Subcutaneous abdominal adipose tissue (tissue), 5 donors: ENCODE measurements at regions not wholly inside any gene's neighbourhood (a gene's known extent, or its start where the extent isn't known, plus 50 kb on each side); places are given as distances from the start of the nearest gene placed in this dataset.

Source experiments
- H3K27ac ChIP-seq: one replicate; pipeline ENCODE4 v1.7.0; 2013; ENCODE audit warnings: low read depth, mild to moderate bottlenecking, inconsistent platforms, low read length, moderate library complexity
- H3K27me3 ChIP-seq, 5 donors: one replicate each; pipeline ENCODE4 v1.7.0; 2013; ENCODE audit warnings: low read length in 5 of 5, inconsistent platforms in 1 of 5; ENCODE audit not compliant: control insufficient read depth in 5 of 5, insufficient read depth in 4 of 5
- H3K36me3 ChIP-seq, 5 donors: one replicate each; pipeline ENCODE4 v1.7.0; 2013; ENCODE audit warnings: low read length in 5 of 5; ENCODE audit not compliant: control insufficient read depth in 5 of 5, insufficient read depth in 5 of 5
- H3K4me1 ChIP-seq, 5 donors: one replicate each; pipeline ENCODE4 v1.7.0; 2013; ENCODE audit warnings: low read length in 5 of 5, mild to moderate bottlenecking in 3 of 5, moderate library complexity in 1 of 5; ENCODE audit not compliant: control insufficient read depth in 5 of 5, insufficient read depth in 5 of 5
- H3K4me3 ChIP-seq, 5 donors: one replicate each; pipeline ENCODE4 v1.7.0; 2013; ENCODE audit warnings: low read length in 5 of 5, low read depth in 1 of 5
- H3K9ac ChIP-seq, 5 donors: one replicate each; pipeline ENCODE4 v1.7.0; 2013; ENCODE audit warnings: low read length in 5 of 5, mild to moderate bottlenecking in 4 of 5, moderate library complexity in 3 of 5
- H3K9me3 ChIP-seq, 5 donors: one replicate each; pipeline ENCODE4 v1.7.0; 2013; ENCODE audit warnings: low read length in 5 of 5; ENCODE audit not compliant: control insufficient read depth in 5 of 5
- donor health status: healthy.
- donor health status: healthy.
- donor health status: healthy.
- donor health status: healthy.
- donor health status: healthy.

DNA sequence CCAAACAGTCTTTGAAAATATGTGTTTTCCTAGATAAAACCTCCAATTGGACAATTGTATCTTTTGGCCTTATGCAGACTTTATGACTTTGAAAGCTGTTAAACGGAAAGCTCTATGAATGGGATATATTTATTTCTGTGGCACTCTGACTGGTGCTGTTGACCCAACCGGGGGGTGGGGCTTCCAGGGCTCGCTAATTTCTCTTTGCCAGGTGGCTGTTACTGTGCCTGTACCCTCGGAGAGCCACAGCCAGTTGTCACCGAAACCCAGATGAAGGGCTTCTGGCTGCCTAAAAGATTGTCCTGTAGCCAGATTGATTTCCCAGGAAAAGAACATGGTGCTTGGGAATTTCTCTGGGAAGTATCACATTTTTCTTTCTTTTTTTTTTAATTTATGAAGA is 132.7 kb upstream of the NAV2 start:
- Histone ChIP-seq H3K9ac (no peak overlapping the region), H3K4me3 (no peak overlapping the region), H3K27me3 (no peaks in the 10 kb centered on the region), H3K9me3 (no peaks in the 10 kb centered on the region), H3K4me1 (peaks cover 6 to 24% (median 23%) of the 10 kb centered on the region in 5 donors), H3K36me3 (no peaks in the 10 kb centered on the region), H3K27ac (no peak overlapping the region)

DNA sequence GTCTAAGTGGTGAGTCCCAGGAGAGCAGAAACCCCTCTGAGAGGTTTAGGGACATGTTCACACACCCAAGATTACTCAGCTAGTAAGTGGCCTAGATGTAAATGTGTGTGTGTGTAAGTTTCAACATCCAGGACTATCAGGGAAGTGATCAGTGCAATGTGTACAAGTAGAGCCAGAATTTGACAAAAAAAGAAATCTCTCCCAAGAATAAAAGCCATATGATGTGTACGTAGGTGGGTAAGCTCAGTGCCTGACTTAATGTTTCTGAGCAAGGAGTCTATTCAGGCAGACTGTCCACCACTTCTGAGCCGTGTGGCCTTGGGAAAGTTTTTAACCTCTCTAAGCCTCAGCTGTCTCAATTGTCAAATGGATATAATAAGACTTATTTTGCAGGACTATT is 133.8 kb upstream of the NAV2 start:
- Histone ChIP-seq H3K4me3 (no peak overlapping the region), H3K27ac (peak overlapping the region; percentile 37), H3K36me3 (no peaks in the 10 kb centered on the region), H3K4me1 (peaks cover 6 to 24% (median 23%) of the 10 kb centered on the region in 5 donors), H3K27me3 (no peaks in the 10 kb centered on the region), H3K9ac (no peak overlapping the region), H3K9me3 (no peaks in the 10 kb centered on the region)

DNA sequence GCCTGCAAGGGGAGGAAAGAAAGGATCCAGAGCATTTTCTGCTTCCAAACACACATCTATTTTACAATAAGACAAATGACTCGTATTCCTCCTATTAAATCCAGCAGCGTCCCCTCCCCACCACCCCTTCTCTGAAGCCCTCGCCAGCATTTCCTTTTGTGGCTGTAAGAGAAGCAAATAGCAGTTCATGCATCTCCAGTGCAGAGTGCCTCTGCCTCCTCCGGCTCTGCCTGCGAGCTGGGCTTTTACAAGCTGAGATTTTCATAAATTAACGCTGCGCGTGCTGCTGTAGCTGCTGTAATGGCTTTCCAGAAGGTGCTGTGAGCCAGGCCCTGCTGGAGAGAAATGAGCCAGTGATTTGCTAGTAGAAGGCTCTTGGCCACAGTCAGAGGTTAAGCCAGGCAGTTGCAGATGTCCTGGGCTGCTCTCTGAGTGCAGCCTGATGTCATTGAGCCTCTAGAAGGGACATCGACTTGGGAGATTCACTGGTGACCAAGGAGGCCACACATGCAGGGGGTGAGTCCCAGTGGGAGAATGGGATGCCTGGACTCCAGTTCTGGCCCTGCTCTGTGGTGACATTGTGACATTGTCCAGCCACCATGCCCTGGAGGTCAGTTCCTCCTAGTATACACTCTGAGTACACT is 134.5 kb upstream of the NAV2 start:
- H3K27me3 ChIP-seq: no peaks in the 10 kb centered on the region
- H3K9ac ChIP-seq: no peak overlapping the region
- no peaks in the 10 kb centered on the region for H3K9me3 ChIP-seq
- no peaks in the 10 kb centered on the region for H3K36me3 ChIP-seq
- no peak overlapping the region for H3K4me3 ChIP-seq
- peaks cover 6 to 24% (median 23%) of the 10 kb centered on the region in 5 donors for H3K4me1 ChIP-seq
- H3K27ac ChIP-seq: peak overlapping the region; percentile 37

DNA sequence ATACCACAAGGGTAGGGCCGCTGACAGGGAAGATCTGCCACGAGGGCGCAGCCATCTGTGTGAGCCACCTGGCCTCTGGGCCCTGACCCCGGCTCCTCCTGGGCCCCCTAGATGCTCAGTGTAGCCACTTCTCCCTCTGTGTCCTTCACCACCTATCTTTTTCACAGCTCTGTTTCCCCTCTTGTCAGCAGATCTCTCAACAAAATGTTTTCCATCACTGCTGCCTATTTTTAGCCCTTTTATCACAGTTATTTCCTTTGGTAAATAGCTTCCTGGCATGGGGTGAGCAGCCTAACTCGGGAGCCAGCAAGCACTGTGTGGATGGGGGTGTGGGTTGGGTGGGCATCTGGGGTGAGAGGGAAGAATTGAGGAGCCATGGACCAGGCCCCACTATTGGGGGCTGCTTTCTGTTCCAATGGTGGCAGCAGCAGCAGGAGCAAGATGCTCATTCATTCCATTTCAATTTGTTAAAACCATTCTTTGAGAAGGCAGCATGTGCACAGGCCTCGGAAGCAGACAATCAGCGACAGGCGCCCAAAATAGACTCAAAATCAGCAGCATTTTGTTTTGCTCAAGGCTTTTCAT is 135.2 kb upstream of the NAV2 start:
- Histone ChIP-seq H3K4me1 (peaks cover 6 to 24% (median 23%) of the 10 kb centered on the region in 5 donors), H3K27me3 (no peaks in the 10 kb centered on the region), H3K9ac (no peak overlapping the region), H3K9me3 (no peaks in the 10 kb centered on the region), H3K4me3 (no peak overlapping the region), H3K27ac (no peak overlapping the region), H3K36me3 (no peaks in the 10 kb centered on the region)

DNA sequence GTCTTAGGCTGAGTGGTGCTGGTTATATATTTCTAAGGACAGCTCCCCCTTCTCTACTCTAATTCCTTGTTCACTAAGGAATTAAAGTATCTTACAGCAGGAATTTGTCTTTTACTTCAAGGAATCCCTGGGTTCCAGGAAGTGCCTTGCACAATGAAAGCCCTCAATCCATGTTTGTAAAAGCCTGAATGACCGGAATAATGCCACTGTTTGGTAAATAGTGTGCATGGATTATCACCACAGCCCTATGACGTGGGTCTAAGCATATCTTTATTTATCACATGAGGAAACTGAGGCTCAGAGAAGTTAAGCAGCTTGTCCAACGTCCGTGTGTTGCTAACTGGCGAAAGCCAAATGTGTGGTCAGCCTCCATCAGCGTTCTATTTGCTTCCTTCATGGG is 135.7 kb upstream of the NAV2 start:
- Histone ChIP-seq H3K9me3 (no peaks in the 10 kb centered on the region), H3K27ac (no peak overlapping the region), H3K36me3 (no peaks in the 10 kb centered on the region), H3K4me3 (no peak overlapping the region), H3K4me1 (peaks cover 6 to 24% (median 23%) of the 10 kb centered on the region in 5 donors), H3K9ac (no peak overlapping the region), H3K27me3 (no peaks in the 10 kb centered on the region)

DNA sequence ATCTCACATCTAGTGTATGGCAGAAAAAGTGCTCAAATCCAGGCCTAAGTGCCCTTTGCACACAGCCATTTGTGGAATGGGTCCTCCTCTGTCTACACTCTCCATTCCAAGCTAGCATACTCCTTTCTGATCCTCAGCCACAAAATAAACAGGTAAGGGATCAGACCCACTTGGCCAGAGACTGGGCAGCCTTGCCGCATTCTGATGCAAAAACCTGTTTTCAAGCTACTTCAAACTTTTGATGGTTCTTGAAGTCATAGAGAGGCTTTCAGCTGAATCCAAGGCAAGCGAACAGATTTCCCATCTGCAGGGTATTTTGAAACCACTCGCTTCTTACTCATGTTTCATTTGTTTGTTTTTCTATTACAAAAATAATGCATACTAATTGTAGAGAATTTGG is 136.6 kb upstream of the NAV2 start:
- Histone ChIP-seq H3K9me3 (peaks cover 0 to under 1% (median 0%) of the 10 kb centered on the region in 5 donors), H3K9ac (no peak overlapping the region), H3K36me3 (no peaks in the 10 kb centered on the region), H3K27me3 (no peaks in the 10 kb centered on the region), H3K4me1 (peaks cover 6 to 24% (median 23%) of the 10 kb centered on the region in 5 donors), H3K27ac (no peak overlapping the region), H3K4me3 (no peak overlapping the region)

DNA sequence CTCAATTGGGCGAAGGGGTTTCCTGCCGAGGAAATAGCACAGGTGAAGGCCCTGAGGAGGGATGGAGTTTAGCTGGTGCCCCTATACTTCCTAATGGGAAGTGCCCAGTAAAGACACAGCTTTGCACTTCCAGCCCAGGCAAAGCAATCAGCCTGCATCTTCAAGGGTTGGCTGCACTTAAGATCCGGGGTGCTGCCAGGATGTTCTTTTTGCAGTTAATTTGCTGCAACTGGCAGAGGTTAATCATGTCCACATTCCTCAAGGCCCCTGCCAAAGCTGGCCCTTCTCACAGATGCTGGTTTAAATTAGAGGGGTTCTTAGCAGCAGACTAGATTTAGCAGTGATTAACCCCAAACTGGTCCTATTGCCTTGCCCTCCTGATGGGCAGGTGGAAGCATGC is 137.7 kb upstream of the NAV2 start:
- Histone ChIP-seq H3K4me3 (no peak overlapping the region), H3K36me3 (no peaks in the 10 kb centered on the region), H3K9ac (no peak overlapping the region), H3K9me3 (peaks cover 0 to 2% (median 0%) of the 10 kb centered on the region in 5 donors), H3K27me3 (peaks cover 0 to under 1% (median 0%) of the 10 kb centered on the region in 5 donors), H3K4me1 (peaks cover 6 to 24% (median 23%) of the 10 kb centered on the region in 5 donors), H3K27ac (no peak overlapping the region)

DNA sequence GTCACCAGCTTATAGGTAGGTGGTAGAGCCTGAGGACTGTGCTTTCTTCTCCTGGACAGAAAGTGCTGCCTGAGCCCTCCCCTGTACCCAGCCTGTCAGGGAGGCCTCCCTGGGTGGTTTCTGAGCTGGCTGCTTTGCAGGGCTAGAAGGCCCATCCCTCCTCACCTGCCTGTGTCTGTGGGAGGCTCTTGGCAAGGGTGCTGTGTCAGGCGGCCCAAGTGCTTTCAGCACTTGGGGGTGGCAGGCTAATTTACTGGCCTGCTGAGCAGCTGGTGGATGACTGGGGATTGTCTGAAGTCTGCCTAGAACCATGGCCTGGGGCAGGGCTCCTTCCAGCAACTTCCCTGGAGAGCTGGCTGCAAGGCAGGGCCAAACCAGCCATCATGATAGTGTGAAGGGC is 139.0 kb upstream of the NAV2 start:
- peaks cover 0 to 2% (median 0%) of the 10 kb centered on the region in 5 donors for H3K9me3 ChIP-seq
- H3K27ac ChIP-seq: no peak overlapping the region
- peaks cover 6 to 22% (median 22%) of the 10 kb centered on the region in 5 donors for H3K4me1 ChIP-seq

DNA sequence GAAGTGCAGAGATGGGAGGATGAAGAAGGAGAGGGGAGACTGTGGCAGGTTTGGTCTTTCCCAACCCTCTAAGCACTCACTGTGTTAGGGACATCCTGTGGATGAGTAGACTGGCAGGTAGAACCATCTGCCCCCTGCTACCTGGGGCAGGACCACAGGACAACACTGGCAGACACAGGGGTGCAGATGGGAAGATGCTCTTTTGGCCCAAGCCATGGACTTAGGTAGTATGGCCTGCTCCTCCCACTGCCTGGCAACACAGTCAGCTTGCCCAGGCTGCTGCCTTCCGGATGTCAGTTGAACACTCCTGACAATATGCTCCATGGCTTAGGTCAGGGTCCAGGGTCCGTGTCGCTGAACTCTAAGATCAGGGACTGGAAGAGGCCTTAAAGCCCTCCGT is 140.7 kb upstream of the NAV2 start:
- Histone ChIP-seq H3K4me1 (peaks cover 0 to 5% (median 4%) of the 10 kb centered on the region in 5 donors), H3K4me3 (no peak overlapping the region)

More for the DNA sequence above, 139.0 kb upstream of the NAV2 start:
- no peak overlapping the region for H3K9ac ChIP-seq
- H3K27me3 ChIP-seq: peaks cover 0 to 2% (median 0%) of the 10 kb centered on the region in 5 donors
- H3K36me3 ChIP-seq: no peaks in the 10 kb centered on the region
- H3K4me3 ChIP-seq: no peak overlapping the region

DNA sequence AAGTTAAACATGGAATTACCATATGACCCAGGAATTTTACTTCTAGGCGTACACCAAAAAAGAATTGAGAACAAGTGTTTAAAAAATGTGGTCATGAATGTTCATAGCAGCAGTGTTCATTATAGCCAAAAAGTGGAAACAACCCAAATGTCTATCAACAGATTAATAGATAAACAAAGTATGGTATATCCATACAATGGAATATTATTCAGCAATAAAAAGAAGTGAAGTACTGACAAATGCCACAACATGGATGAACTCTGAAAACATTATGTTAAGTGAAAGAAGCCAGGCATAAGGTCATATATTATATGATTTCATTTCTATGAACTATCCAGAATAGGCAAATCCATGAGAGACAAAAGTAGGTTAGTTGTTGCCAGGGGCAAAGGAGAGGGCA is 141.7 kb upstream of the NAV2 start:
- Histone ChIP-seq H3K4me3 (no peak overlapping the region), H3K36me3 (no peaks in the 10 kb centered on the region), H3K9ac (no peak overlapping the region), H3K4me1 (no peaks in the 10 kb centered on the region), H3K9me3 (peaks cover 0 to 2% (median 0%) of the 10 kb centered on the region in 5 donors), H3K27me3 (peaks cover 0 to 2% (median 0%) of the 10 kb centered on the region in 5 donors), H3K27ac (no peak overlapping the region)

More for the DNA sequence above, 140.7 kb upstream of the NAV2 start:
- Histone ChIP-seq H3K36me3 (no peaks in the 10 kb centered on the region), H3K27ac (no peak overlapping the region), H3K27me3 (peaks cover 0 to 2% (median 0%) of the 10 kb centered on the region in 5 donors), H3K9ac (no peak overlapping the region), H3K9me3 (peaks cover 0 to 2% (median 0%) of the 10 kb centered on the region in 5 donors)
